ENCODE measurements at regions not wholly inside any gene's neighbourhood (a gene's known extent, or its start where the extent isn't known, plus 50 kb on each side); places are given as distances from the start of the nearest gene placed in this dataset.
"Not testable (repeated sequence)": the region's sequence is repeated elsewhere in the genome, so short reads cannot be mapped to it uniquely, and the experiment has no call there.

DNA sequence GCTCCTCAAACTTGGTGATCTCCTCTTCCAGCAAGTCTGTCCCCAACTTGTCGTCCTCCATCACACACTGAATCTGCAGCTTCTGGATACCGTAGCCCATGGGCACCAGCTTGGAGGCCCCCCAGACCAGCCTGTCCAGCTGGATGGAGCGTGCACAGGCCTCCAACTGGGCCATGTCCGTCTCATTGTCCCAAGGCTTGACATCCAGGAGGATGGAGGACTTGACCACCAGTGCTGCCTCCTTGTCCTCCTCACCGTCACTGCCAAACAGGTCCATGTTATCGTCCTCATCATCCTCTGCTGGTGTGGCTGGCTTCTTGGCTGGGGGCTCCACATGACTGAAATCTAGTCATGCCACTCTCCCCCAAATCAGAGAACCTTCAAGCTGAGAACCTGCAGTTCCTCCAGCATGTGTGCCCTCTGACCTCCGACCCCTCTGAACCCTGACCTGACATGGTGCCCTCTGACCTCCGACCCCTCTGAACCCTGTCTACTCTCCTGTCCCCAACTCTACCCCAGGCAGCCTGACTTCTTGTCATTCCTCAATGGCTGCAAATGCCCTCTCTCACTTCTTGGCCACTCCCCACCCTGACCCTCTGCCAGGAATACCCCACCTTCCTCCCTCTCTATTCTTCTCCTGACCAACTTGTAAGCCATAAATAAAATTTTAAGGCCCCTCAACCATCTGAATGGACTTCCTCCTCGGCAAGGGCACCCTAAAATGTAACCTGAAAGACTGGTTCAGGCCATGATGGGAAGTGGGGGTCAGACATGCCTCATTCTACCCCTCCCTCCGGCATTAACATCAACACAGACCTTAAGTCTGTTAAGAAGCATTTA is 275.7 kb upstream of the C1orf174 start:
- no peak for FAIRE-seq

DNA sequence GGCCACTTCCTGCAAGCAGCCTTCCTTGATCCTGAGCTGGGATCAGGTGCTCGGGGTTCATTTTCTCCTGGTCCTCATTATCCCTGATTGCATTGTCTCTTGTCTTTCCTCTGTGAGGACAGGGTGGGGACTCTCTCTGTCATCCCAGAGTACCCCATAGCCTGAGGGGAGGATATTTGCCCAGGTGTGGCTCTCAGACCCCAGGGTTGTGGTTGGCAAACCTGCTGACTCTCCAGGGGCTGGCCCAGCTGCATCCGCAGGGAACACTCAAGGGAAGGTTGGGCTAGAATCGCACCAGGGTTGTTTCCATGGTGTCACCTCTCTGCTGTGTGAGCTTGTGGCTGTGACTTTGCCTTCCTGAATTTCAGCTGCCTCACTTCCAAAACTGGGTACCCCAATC is 276.8 kb upstream of the C1orf174 start:
- TF ChIP-seq, protein P1, sequence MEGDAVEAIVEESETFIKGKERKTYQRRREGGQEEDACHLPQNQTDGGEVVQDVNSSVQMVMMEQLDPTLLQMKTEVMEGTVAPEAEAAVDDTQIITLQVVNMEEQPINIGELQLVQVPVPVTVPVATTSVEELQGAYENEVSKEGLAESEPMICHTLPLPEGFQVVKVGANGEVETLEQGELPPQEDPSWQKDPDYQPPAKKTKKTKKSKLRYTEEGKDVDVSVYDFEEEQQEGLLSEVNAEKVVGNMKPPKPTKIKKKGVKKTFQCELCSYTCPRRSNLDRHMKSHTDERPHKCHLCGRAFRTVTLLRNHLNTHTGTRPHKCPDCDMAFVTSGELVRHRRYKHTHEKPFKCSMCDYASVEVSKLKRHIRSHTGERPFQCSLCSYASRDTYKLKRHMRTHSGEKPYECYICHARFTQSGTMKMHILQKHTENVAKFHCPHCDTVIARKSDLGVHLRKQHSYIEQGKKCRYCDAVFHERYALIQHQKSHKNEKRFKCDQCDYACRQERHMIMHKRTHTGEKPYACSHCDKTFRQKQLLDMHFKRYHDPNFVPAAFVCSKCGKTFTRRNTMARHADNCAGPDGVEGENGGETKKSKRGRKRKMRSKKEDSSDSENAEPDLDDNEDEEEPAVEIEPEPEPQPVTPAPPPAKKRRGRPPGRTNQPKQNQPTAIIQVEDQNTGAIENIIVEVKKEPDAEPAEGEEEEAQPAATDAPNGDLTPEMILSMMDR (IDR thresholded peaks at IDR 0.05; ENCODE audit: insufficient read depth, low read length, severe bottlenecking), result no peak
- FAIRE-seq, result no peak
- no peak for DNase-seq (ENCODE audit: low read depth)
- Histone ChIP-seq H3K36me3 (ENCODE audit: control insufficient read depth, insufficient read depth, low read length) (no peaks in the 10 kb centered on the region), H3K4me3 (ENCODE audit: low read depth, low read length) (no peak overlapping the region), H3K27me3 (ENCODE audit: control insufficient read depth, insufficient read depth, low read length) (no peaks in the 10 kb centered on the region)

More for the DNA sequence above, 275.7 kb upstream of the C1orf174 start:
- TF ChIP-seq, protein P1 (IDR thresholded peaks at IDR 0.05; ENCODE audit: insufficient read depth, low read length, severe bottlenecking), result no peak
- no peaks in the 10 kb centered on the region for H3K36me3 ChIP-seq (ENCODE audit: control insufficient read depth, insufficient read depth, low read length)
- H3K4me3 ChIP-seq (ENCODE audit: low read depth, low read length), result no peak overlapping the region
- no peak for DNase-seq (ENCODE audit: low read depth)
- H3K27me3 ChIP-seq (ENCODE audit: control insufficient read depth, insufficient read depth, low read length), result no peaks in the 10 kb centered on the region

DNA sequence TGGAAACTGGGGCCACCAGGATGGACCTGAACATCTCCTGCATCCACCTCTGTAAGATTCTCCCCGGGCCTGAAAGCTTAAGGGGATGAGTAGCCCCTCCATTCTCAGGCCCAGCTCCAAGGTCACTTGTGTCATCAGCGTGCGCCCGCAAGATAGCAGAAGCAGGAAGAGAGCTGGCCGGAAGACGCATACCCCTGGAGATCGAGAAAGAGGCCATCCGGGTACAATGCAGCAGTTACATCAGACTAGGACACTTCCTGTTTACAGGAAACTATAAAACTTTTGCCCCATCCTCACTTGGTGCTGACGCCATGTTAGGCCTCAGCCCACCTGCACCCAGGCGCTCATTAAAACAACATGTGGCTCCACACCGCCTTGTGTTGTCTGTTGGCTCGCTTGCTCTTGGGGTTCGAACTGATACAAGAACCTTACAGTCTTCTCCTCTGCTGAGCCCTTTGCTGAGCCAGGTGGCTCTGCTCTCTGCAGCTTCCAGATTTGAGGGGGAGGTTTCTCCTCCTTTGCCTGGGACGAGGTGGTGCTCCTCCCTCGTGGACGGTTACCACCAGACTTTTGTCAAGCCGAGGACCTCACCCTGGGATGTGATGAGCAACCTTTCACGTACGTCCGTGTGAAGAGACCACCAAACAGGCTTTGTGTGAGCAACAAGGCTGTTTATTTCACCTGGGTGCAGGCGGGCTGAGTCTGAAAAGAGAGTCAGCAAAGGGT is 277.5 kb upstream of the C1orf174 start:
- H3K4me3 ChIP-seq (ENCODE audit: low read depth, low read length), result no peak overlapping the region
- FAIRE-seq, result no peak
- TF ChIP-seq, protein P1 (IDR thresholded peaks at IDR 0.05; ENCODE audit: insufficient read depth, low read length, severe bottlenecking), result no peak
- H3K36me3 ChIP-seq (ENCODE audit: control insufficient read depth, insufficient read depth, low read length), result no peaks in the 10 kb centered on the region
- DNase-seq (ENCODE audit: low read depth), result no peak
- no peaks in the 10 kb centered on the region for H3K27me3 ChIP-seq (ENCODE audit: control insufficient read depth, insufficient read depth, low read length)

DNA sequence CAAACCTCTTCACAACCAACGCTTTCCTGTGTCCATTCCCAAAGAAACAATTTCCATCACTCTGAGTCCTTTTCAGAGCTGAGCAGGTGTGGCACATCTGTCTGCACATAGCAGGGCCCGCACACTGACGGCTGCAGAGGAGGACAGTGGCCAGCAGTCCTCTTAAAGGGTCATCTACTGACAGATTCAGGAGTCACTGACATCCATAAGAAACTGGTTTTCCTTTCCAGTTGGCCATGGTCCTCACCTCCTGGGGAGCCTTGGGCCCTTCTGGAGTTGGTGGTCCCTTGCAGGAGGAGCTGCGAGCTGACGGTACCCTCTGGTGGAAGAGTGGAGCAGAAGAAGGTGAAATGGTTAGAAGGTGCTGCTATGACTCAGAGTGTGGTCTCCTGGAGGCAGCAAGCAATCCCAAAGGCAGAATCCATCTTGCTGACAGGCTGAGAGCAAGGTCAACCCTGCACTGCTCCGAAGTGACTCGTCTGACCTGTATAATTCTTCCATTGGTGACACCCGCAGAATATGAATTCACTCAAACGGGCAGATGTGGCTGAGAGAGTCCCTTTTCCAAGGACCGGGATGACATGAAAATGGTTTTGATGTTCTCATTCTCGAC is 278.5 kb upstream of the C1orf174 start:
- FAIRE-seq, result peak; percentile 86
- TF ChIP-seq, protein P1 (IDR thresholded peaks at IDR 0.05; ENCODE audit: insufficient read depth, low read length, severe bottlenecking), result no peak
- no peaks in the 10 kb centered on the region for H3K36me3 ChIP-seq (ENCODE audit: control insufficient read depth, insufficient read depth, low read length)
- no peak for DNase-seq (ENCODE audit: low read depth)
- no peak overlapping the region for H3K4me3 ChIP-seq (ENCODE audit: low read depth, low read length)
- no peaks in the 10 kb centered on the region for H3K27me3 ChIP-seq (ENCODE audit: control insufficient read depth, insufficient read depth, low read length)

DNA sequence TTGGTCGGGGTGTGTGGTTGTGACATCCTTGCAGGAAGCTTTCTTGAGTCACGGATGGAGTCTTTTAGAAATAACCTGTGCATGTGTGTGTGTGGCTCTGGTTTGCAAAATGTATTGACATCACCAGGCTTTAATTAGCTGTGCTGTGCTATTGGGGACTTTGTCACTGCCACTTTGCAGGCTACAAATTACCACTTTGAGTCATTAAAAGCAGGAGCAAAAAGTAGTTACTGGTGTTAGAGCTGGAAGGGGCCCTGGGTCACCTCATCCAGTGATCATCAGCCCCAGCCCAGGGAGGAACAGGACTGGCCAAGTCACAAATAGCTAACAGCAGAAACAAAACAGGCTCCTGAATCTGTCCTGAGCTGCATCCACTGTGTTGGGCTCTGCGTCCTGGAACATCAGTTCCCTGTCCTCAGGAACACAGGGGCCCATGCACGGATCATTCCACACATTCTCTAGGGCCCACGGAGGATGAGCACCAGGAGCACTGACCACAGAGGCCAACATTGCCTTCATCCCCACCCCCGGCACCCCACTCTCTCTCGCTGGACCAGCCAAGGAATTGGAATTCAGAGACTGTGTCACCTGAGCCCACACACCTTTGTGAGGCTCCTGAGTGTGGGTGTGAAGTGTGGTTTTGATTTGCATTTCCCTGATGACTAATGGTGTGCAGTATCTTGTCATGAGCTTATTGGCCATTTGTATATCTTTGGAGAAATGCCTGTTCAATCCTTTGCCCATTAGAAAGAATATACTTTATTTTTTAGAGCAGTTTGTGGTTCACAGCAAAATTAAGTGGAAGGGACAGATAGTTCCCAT is 280.1 kb upstream of the C1orf174 start:
- FAIRE-seq, result no peak
- TF ChIP-seq, protein P1 (IDR thresholded peaks at IDR 0.05; ENCODE audit: insufficient read depth, low read length, severe bottlenecking), result no peak
- no peak overlapping the region for H3K4me3 ChIP-seq (ENCODE audit: low read depth, low read length)
- no peaks in the 10 kb centered on the region for H3K27me3 ChIP-seq (ENCODE audit: control insufficient read depth, insufficient read depth, low read length)
- H3K36me3 ChIP-seq (ENCODE audit: control insufficient read depth, insufficient read depth, low read length), result no peaks in the 10 kb centered on the region
- no peak for DNase-seq (ENCODE audit: low read depth)

DNA sequence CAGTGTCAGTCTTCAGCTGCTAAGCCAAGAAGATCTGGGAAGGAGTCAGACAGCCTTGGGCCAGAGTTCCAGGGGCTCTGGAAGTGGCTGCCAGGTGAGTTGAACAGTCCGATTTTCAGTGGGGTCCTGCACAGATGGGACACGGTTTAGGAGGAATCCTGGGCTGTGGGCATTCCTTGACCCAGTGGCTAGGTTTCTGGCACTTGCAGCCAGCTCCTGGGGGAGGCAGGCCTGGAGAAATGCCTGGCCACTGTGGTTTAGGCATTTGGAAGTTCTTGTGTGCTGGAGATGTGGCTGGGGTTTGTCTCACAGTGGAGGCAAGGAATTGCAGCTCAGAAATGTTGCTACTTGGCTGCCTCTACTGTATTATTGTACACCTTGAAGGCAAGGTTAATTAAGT is 286.4 kb upstream of the C1orf174 start:
- H3K4me3 ChIP-seq (ENCODE audit: low read depth, low read length); DNase-seq (ENCODE audit: low read depth): not testable (repeated sequence)

More for the DNA sequence above, 286.4 kb upstream of the C1orf174 start:
- not testable (repeated sequence) for FAIRE-seq; H3K27me3 ChIP-seq (ENCODE audit: control insufficient read depth, insufficient read depth, low read length); H3K36me3 ChIP-seq (ENCODE audit: control insufficient read depth, insufficient read depth, low read length)
